ENCODE measurements at regions not wholly inside any gene's neighbourhood (a gene's known extent, or its start where the extent isn't known, plus 50 kb on each side); places are given as distances from the start of the nearest gene placed in this dataset.
A peak's percentile ranks its signal among the peaks of the same experiment; 100 is the strongest.

- no peaks in the 10 kb centered on the region for H3K27me3 ChIP-seq (ENCODE audit: control insufficient read depth in 1 of 2, insufficient read depth in 2 of 2, low read length in 2 of 2)
- no peaks in the 10 kb centered on the region for H3K4me1 ChIP-seq (ENCODE audit: control insufficient read depth, insufficient read depth, low read length)
- H3K9me3 ChIP-seq (ENCODE audit: control insufficient read depth in 2 of 2, low read length in 2 of 2), result no peaks in the 10 kb centered on the region
- no peak overlapping the region for H3K4me3 ChIP-seq (ENCODE audit: low read length in 2 of 2)
- no peak overlapping the region for H3K9ac ChIP-seq (ENCODE audit: low read length in 2 of 2)
- no peaks in the 10 kb centered on the region for H3K36me3 ChIP-seq (ENCODE audit: control insufficient read depth in 2 of 2, insufficient read depth in 2 of 2, low read length in 2 of 2)
- H3K27ac ChIP-seq (ENCODE audit: low read length), result no peak overlapping the region
These were observed 80.8 kb upstream of the METRNL start for GRCh38 chr17:82998637-82999036.

- no peaks in the 10 kb centered on the region for H3K36me3 ChIP-seq (ENCODE audit: control insufficient read depth in 2 of 2, insufficient read depth in 2 of 2, low read length in 2 of 2)
- H3K9me3 ChIP-seq (ENCODE audit: control insufficient read depth in 2 of 2, low read length in 2 of 2), result no peaks in the 10 kb centered on the region
- no peak overlapping the region for H3K9ac ChIP-seq (ENCODE audit: low read length in 2 of 2)
- no peaks in the 10 kb centered on the region for H3K27me3 ChIP-seq (ENCODE audit: control insufficient read depth in 1 of 2, insufficient read depth in 2 of 2, low read length in 2 of 2)
- no peak overlapping the region for H3K4me3 ChIP-seq (ENCODE audit: low read length in 2 of 2)
- H3K27ac ChIP-seq (ENCODE audit: low read length), result no peak overlapping the region
- no peaks in the 10 kb centered on the region for H3K4me1 ChIP-seq (ENCODE audit: control insufficient read depth, insufficient read depth, low read length)
These were observed 78.7 kb upstream of the METRNL start for GRCh38 chr17:83000738-83001137.

DNA sequence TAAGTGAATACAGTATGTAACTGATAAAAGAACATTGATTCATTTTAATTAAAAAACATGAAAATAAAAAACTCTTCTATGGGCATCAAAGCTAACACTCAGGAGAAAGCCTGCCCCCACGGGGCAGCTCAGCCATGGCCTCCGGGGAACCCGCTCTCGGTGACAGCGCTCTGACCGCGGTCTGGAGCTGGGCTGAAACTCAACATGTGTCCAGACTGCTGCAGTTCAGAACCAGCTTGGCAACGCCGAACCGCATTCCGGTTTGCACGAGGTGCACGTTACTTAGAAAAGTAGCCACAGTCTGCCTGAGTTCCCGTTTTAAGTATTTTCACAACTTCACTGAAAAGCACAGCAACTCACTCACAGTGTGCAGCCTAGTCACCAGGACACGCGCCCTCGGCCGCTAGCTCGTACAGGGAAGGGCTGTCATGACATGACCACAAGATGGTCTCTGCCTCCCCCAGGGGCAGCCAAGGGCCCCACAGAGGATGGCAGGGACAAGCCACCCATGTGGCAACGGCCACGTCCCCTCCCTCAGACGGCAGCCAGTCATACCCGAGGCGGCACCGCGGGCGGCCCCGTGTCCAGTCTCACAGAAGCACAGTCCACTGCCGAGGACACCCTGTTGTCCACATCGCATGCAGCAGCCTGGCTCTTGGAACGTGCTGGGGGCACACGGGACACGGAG, 77.1 kb upstream of the METRNL start:
- H3K27ac ChIP-seq (ENCODE audit: low read length), result no peak overlapping the region
- H3K36me3 ChIP-seq (ENCODE audit: control insufficient read depth in 2 of 2, insufficient read depth in 2 of 2, low read length in 2 of 2), result no peaks in the 10 kb centered on the region
- no peak overlapping the region for H3K9ac ChIP-seq (ENCODE audit: low read length in 2 of 2)
- no peak overlapping the region for H3K4me3 ChIP-seq (ENCODE audit: low read length in 2 of 2)
- peaks cover 9% of the 10 kb centered on the region for H3K4me1 ChIP-seq (ENCODE audit: control insufficient read depth, insufficient read depth, low read length)
- H3K9me3 ChIP-seq (ENCODE audit: control insufficient read depth in 2 of 2, low read length in 2 of 2), result no peaks in the 10 kb centered on the region
- no peaks in the 10 kb centered on the region for H3K27me3 ChIP-seq (ENCODE audit: control insufficient read depth in 1 of 2, insufficient read depth in 2 of 2, low read length in 2 of 2)

- Histone ChIP-seq H3K36me3 (ENCODE audit: control insufficient read depth in 2 of 2, insufficient read depth in 2 of 2, low read length in 2 of 2) (no peaks in the 10 kb centered on the region), H3K9me3 (ENCODE audit: control insufficient read depth in 2 of 2, low read length in 2 of 2) (no peaks in the 10 kb centered on the region), H3K27me3 (ENCODE audit: control insufficient read depth in 1 of 2, insufficient read depth in 2 of 2, low read length in 2 of 2) (no peaks in the 10 kb centered on the region), H3K4me1 (ENCODE audit: control insufficient read depth, insufficient read depth, low read length) (peaks cover 11% of the 10 kb centered on the region), H3K27ac (ENCODE audit: low read length) (no peak overlapping the region), H3K9ac (ENCODE audit: low read length in 2 of 2) (no peak overlapping the region), H3K4me3 (ENCODE audit: low read length in 2 of 2) (no peak overlapping the region)
These were observed 74.5 kb upstream of the METRNL start for GRCh38 chr17:83004791-83005380.

DNA sequence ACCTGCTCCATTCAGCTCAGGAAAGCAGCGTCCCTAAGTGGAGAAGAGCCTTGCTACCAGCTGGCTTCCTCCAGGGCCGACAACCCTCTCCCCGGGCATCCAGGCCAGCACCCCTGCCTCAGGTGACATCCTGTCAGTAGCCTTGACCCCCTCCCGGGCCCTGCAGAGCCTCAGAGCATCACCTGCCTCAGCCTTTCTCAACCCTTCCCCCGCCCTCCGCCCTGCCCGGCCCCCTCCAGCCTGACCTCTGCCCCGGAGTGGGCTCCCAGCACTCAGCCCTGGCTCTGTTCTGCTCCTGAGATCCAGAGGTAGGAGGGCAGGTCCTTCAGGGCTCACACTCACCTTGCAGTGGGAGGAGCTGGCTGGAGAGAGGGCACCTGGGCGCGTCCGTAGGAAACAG, 73.8 kb upstream of the METRNL start:
- Histone ChIP-seq H3K4me1 (ENCODE audit: control insufficient read depth, insufficient read depth, low read length) (peaks cover 11% of the 10 kb centered on the region), H3K27ac (ENCODE audit: low read length) (no peak overlapping the region), H3K36me3 (ENCODE audit: control insufficient read depth in 2 of 2, insufficient read depth in 2 of 2, low read length in 2 of 2) (no peaks in the 10 kb centered on the region), H3K4me3 (ENCODE audit: low read length in 2 of 2) (no peak overlapping the region), H3K9ac (ENCODE audit: low read length in 2 of 2) (no peak overlapping the region), H3K9me3 (ENCODE audit: control insufficient read depth in 2 of 2, low read length in 2 of 2) (no peaks in the 10 kb centered on the region), H3K27me3 (ENCODE audit: control insufficient read depth in 1 of 2, insufficient read depth in 2 of 2, low read length in 2 of 2) (no peaks in the 10 kb centered on the region)

DNA sequence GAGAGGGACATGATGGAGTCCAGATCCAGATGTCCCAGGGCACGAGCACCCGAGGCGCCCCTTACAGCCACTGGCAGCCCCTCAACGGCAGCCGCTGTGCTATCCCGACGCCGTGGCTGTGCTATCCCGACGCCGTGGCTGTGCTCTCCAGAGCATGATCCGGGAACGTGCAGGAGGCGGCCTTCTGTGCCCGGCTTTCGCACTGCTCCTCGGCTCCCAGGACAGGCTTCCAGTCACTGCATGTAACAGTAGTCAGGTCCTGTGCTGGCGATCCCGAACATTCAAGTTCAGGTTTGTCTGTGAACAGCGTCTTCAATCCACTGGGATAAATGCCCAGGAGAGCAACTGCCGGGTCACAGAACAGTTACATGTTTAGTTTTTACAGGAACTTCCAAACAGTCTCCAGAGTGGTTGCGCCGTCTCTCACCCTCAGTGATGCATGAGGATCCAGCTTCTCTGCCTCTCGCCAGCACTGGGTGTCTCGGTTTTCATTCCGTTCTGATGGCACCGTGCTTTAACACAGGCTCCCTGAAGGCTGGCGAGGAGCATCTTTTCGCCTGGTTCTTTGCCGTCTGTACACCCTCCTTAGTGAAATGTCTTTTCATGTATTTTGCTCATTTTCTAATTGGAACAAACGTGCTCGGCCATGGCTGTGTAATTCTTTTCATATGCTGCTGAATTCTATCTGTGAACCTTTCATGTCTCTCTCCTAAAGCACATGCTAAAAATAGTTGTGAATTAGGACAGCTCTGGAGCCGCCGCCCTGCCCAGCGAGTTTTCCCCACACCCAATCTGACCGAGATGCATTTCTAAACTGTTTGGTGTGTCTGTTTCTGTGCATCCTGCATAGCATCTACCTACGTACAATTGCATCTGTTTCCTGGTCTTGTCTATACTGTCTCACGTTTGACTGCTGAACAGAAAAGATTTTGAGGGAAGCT, 72.6 kb upstream of the METRNL start:
- H3K27ac ChIP-seq (ENCODE audit: low read length), result peak overlapping the region; percentile 41
- no peaks in the 10 kb centered on the region for H3K36me3 ChIP-seq (ENCODE audit: control insufficient read depth in 2 of 2, insufficient read depth in 2 of 2, low read length in 2 of 2)
- no peaks in the 10 kb centered on the region for H3K27me3 ChIP-seq (ENCODE audit: control insufficient read depth in 1 of 2, insufficient read depth in 2 of 2, low read length in 2 of 2)
- no peaks in the 10 kb centered on the region for H3K9me3 ChIP-seq (ENCODE audit: control insufficient read depth in 2 of 2, low read length in 2 of 2)
- peaks cover 11% of the 10 kb centered on the region for H3K4me1 ChIP-seq (ENCODE audit: control insufficient read depth, insufficient read depth, low read length)
- H3K9ac ChIP-seq (ENCODE audit: low read length in 2 of 2), result peak overlapping the region in 1 of 2 donors; percentile 42
- peak overlapping the region; percentile 55 to 66 for H3K4me3 ChIP-seq (ENCODE audit: low read length in 2 of 2)

DNA sequence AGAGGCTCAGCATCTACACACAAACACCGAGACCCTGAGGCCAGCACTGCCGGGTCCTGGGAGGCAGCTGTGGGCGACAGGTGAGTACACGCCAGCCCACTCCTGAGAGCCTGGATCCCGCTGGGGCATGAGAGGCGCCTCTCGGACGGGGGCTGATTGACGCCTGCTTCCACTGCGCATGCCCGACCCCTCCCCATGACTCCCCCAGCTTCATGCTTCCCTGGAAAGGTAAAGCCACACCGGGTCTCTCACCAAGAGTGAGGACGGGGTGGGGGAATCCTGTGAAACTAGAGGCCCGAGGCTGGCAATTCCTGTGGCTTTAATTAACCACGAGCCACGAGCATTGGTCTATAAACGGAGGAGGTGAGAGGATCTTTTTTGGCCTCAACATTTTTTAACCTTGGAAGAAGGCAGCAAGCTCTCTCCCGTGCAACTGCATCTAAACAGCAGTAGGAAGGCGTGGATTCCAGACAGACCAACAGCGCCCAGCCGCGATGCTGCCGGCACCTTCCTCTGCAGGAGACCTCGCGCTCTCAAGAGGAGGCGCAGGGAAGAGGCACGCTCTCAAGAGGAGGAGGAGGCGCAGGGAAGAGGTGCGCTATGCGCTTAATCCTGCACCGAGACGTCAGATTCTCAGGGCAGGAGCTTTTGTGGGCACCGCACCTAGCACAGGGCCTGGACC, 71.8 kb upstream of the METRNL start:
- H3K27me3 ChIP-seq (ENCODE audit: control insufficient read depth in 1 of 2, insufficient read depth in 2 of 2, low read length in 2 of 2), result no peaks in the 10 kb centered on the region
- peaks cover 11% of the 10 kb centered on the region for H3K4me1 ChIP-seq (ENCODE audit: control insufficient read depth, insufficient read depth, low read length)
- no peak overlapping the region for H3K9ac ChIP-seq (ENCODE audit: low read length in 2 of 2)
- no peaks in the 10 kb centered on the region for H3K9me3 ChIP-seq (ENCODE audit: control insufficient read depth in 2 of 2, low read length in 2 of 2)
- peak overlapping the region in 1 of 2 donors; percentile 66 for H3K4me3 ChIP-seq (ENCODE audit: low read length in 2 of 2)
- H3K27ac ChIP-seq (ENCODE audit: low read length), result no peak overlapping the region
- H3K36me3 ChIP-seq (ENCODE audit: control insufficient read depth in 2 of 2, insufficient read depth in 2 of 2, low read length in 2 of 2), result no peaks in the 10 kb centered on the region

GRCh38 chr17:83008186-83008510, 71.3 kb upstream of the METRNL start:
- peaks cover 11% of the 10 kb centered on the region for H3K4me1 ChIP-seq (ENCODE audit: control insufficient read depth, insufficient read depth, low read length)
- H3K9me3 ChIP-seq (ENCODE audit: control insufficient read depth in 2 of 2, low read length in 2 of 2), result no peaks in the 10 kb centered on the region
- H3K9ac ChIP-seq (ENCODE audit: low read length in 2 of 2), result no peak overlapping the region
- no peak overlapping the region for H3K4me3 ChIP-seq (ENCODE audit: low read length in 2 of 2)
- no peaks in the 10 kb centered on the region for H3K27me3 ChIP-seq (ENCODE audit: control insufficient read depth in 1 of 2, insufficient read depth in 2 of 2, low read length in 2 of 2)
- H3K27ac ChIP-seq (ENCODE audit: low read length), result no peak overlapping the region
- H3K36me3 ChIP-seq (ENCODE audit: control insufficient read depth in 2 of 2, insufficient read depth in 2 of 2, low read length in 2 of 2), result no peaks in the 10 kb centered on the region

DNA sequence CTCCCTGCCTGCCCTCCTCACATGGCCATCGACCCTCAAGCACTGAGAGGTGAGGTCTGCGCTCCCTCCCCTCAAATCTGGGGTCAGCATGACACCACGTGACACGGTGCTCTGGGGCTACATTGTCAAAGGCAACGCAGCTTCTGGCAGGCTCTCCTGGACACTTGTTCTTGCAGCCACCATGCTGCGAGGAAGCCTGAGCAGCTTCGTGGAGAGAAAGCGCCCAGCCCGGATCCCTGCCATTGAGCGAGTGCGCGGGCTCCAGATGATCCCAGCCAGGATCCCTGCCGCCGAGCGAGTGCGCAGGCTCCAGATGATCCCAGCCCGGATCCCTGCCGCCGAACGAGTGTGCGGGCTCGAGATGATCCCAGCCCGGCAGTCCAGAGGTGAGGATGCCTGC, 70.9 kb upstream of the METRNL start:
- H3K9ac ChIP-seq (ENCODE audit: low read length in 2 of 2), result no peak overlapping the region
- H3K27ac ChIP-seq (ENCODE audit: low read length), result no peak overlapping the region
- H3K27me3 ChIP-seq (ENCODE audit: control insufficient read depth in 1 of 2, insufficient read depth in 2 of 2, low read length in 2 of 2), result no peaks in the 10 kb centered on the region
- no peaks in the 10 kb centered on the region for H3K36me3 ChIP-seq (ENCODE audit: control insufficient read depth in 2 of 2, insufficient read depth in 2 of 2, low read length in 2 of 2)
- H3K4me1 ChIP-seq (ENCODE audit: control insufficient read depth, insufficient read depth, low read length), result peaks cover 11% of the 10 kb centered on the region
- H3K9me3 ChIP-seq (ENCODE audit: control insufficient read depth in 2 of 2, low read length in 2 of 2), result no peaks in the 10 kb centered on the region
- no peak overlapping the region for H3K4me3 ChIP-seq (ENCODE audit: low read length in 2 of 2)

- Histone ChIP-seq H3K27me3 (ENCODE audit: control insufficient read depth in 1 of 2, insufficient read depth in 2 of 2, low read length in 2 of 2) (no peaks in the 10 kb centered on the region), H3K4me3 (ENCODE audit: low read length in 2 of 2) (no peak overlapping the region), H3K4me1 (ENCODE audit: control insufficient read depth, insufficient read depth, low read length) (peaks cover 11% of the 10 kb centered on the region), H3K9me3 (ENCODE audit: control insufficient read depth in 2 of 2, low read length in 2 of 2) (no peaks in the 10 kb centered on the region), H3K9ac (ENCODE audit: low read length in 2 of 2) (no peak overlapping the region), H3K36me3 (ENCODE audit: control insufficient read depth in 2 of 2, insufficient read depth in 2 of 2, low read length in 2 of 2) (peaks cover 0 to 2% of the 10 kb centered on the region in 2 donors), H3K27ac (ENCODE audit: low read length) (no peak overlapping the region)
These were observed 69.8 kb upstream of the METRNL start for GRCh38 chr17:83009414-83010205.

All from stomach smooth muscle (tissue), 2 donors.